ENCODE measurements at regions not wholly inside any gene's neighbourhood (a gene's known extent, or its start where the extent isn't known, plus 50 kb on each side); places are given as distances from the start of the nearest gene placed in this dataset.

GRCh38 chr19:31678421-31678820 lies 329.2 kb upstream of the TSHZ3 start:
- no peak overlapping the region for H2AK5ac ChIP-seq (ENCODE audit: low read length)

GRCh38 chr19:31681121-31681520 lies 331.9 kb upstream of the TSHZ3 start:
- H2AK5ac ChIP-seq (ENCODE audit: low read length), result no peak overlapping the region
- no peaks in the 10 kb centered on the region for H3K36me3 ChIP-seq (ENCODE audit: control insufficient read depth, insufficient read depth, low read length)
- no CpG with 5 or more reads among the region's 4 CpGs for WGBS (ENCODE audit: extremely low coverage, insufficient coverage, low lambda C conversion rate)
- no peaks in the 10 kb centered on the region for H3K27me3 ChIP-seq (ENCODE audit: insufficient read depth, low read length, poor library complexity)
- H3K56ac ChIP-seq (ENCODE audit: low read length), result no peak overlapping the region
- H3K4ac ChIP-seq (ENCODE audit: low read depth, low read length), result no peak overlapping the region
- H2BK5ac ChIP-seq (ENCODE audit: low read length), result no peak overlapping the region
- no peak overlapping the region for H3K4me2 ChIP-seq (ENCODE audit: low read length)
- H3K4me3 ChIP-seq (ENCODE audit: low read length), result no peak overlapping the region
- no peak for DNase-seq
- no peak overlapping the region for H4K8ac ChIP-seq (ENCODE audit: low read depth, low read length)
- no peaks in the 10 kb centered on the region for H3K79me1 ChIP-seq (ENCODE audit: low read length)
- H2BK120ac ChIP-seq (ENCODE audit: low read depth, low read length), result no peak overlapping the region
- H3K27ac ChIP-seq (ENCODE audit: low read depth, low read length), result no peak overlapping the region
- H3K79me2 ChIP-seq (ENCODE audit: control insufficient read depth, insufficient read depth, low read length), result no peaks in the 10 kb centered on the region
- H3K23ac ChIP-seq (ENCODE audit: low read length), result no peak overlapping the region
- H2BK15ac ChIP-seq (replicated peaks; ENCODE audit: low read depth), result no peak overlapping the region
- H4K5ac ChIP-seq (ENCODE audit: low read length), result no peak overlapping the region
- H3K9ac ChIP-seq (ENCODE audit: low read length), result no peak overlapping the region
- H3K18ac ChIP-seq (ENCODE audit: low read length), result no peak overlapping the region
- no peaks in the 10 kb centered on the region for H3K4me1 ChIP-seq (ENCODE audit: control insufficient read depth, low read depth, low read length)

More at GRCh38 chr19:31678421-31678820, 329.2 kb upstream of the TSHZ3 start:
- H2BK5ac ChIP-seq (ENCODE audit: low read length), result no peak overlapping the region
- H3K23ac ChIP-seq (ENCODE audit: low read length), result no peak overlapping the region
- H3K9ac ChIP-seq (ENCODE audit: low read length), result no peak overlapping the region
- H3K4me3 ChIP-seq (ENCODE audit: low read length), result no peak overlapping the region
- no peak overlapping the region for H3K18ac ChIP-seq (ENCODE audit: low read length)
- no peak overlapping the region for H3K27ac ChIP-seq (ENCODE audit: low read depth, low read length)
- no CpG with 5 or more reads among the region's 3 CpGs for WGBS (ENCODE audit: extremely low coverage, insufficient coverage, low lambda C conversion rate)
- H3K27me3 ChIP-seq (ENCODE audit: insufficient read depth, low read length, poor library complexity), result no peaks in the 10 kb centered on the region
- H3K4ac ChIP-seq (ENCODE audit: low read depth, low read length), result no peak overlapping the region
- H3K79me1 ChIP-seq (ENCODE audit: low read length), result no peaks in the 10 kb centered on the region
- H2BK120ac ChIP-seq (ENCODE audit: low read depth, low read length), result no peak overlapping the region
- H3K4me1 ChIP-seq (ENCODE audit: control insufficient read depth, low read depth, low read length), result no peaks in the 10 kb centered on the region
- no peaks in the 10 kb centered on the region for H3K79me2 ChIP-seq (ENCODE audit: control insufficient read depth, insufficient read depth, low read length)
- H3K4me2 ChIP-seq (ENCODE audit: low read length), result no peak overlapping the region
- H2BK15ac ChIP-seq (replicated peaks; ENCODE audit: low read depth), result no peak overlapping the region
- no peaks in the 10 kb centered on the region for H3K36me3 ChIP-seq (ENCODE audit: control insufficient read depth, insufficient read depth, low read length)
- no peak for DNase-seq
- H4K5ac ChIP-seq (ENCODE audit: low read length), result no peak overlapping the region
- no peak overlapping the region for H3K56ac ChIP-seq (ENCODE audit: low read length)
- H4K8ac ChIP-seq (ENCODE audit: low read depth, low read length), result no peak overlapping the region

GRCh38 chr19:31693131-31693932 lies 344.1 kb upstream of the TSHZ3 start:
- no peak overlapping the region for H4K5ac ChIP-seq (ENCODE audit: low read length)
- H3K27ac ChIP-seq (ENCODE audit: low read depth, low read length), result no peak overlapping the region
- no peaks in the 10 kb centered on the region for H3K36me3 ChIP-seq (ENCODE audit: control insufficient read depth, insufficient read depth, low read length)
- no peak overlapping the region for H2BK5ac ChIP-seq (ENCODE audit: low read length)
- H3K4me3 ChIP-seq (ENCODE audit: low read length), result no peak overlapping the region
- H3K4me2 ChIP-seq (ENCODE audit: low read length), result no peak overlapping the region
- no peaks in the 10 kb centered on the region for H3K27me3 ChIP-seq (ENCODE audit: insufficient read depth, low read length, poor library complexity)
- no peak overlapping the region for H3K56ac ChIP-seq (ENCODE audit: low read length)
- no peak overlapping the region for H3K23ac ChIP-seq (ENCODE audit: low read length)
- H3K4me1 ChIP-seq (ENCODE audit: control insufficient read depth, low read depth, low read length), result no peaks in the 10 kb centered on the region
- no peaks in the 10 kb centered on the region for H3K79me2 ChIP-seq (ENCODE audit: control insufficient read depth, insufficient read depth, low read length)
- no peak overlapping the region for H2BK15ac ChIP-seq (replicated peaks; ENCODE audit: low read depth)
- no peak for DNase-seq
- H4K8ac ChIP-seq (ENCODE audit: low read depth, low read length), result no peak overlapping the region
- H3K4ac ChIP-seq (ENCODE audit: low read depth, low read length), result no peak overlapping the region
- no CpG with 5 or more reads among the region's 14 CpGs for WGBS (ENCODE audit: extremely low coverage, insufficient coverage, low lambda C conversion rate)
- no peak overlapping the region for H2BK120ac ChIP-seq (ENCODE audit: low read depth, low read length)
- H2AK5ac ChIP-seq (ENCODE audit: low read length), result no peak overlapping the region
- no peak overlapping the region for H3K18ac ChIP-seq (ENCODE audit: low read length)
- H3K9ac ChIP-seq (ENCODE audit: low read length), result no peak overlapping the region
- no peaks in the 10 kb centered on the region for H3K79me1 ChIP-seq (ENCODE audit: low read length)

GRCh38 chr19:31693933-31694269 lies 344.7 kb upstream of the TSHZ3 start:
- no peaks in the 10 kb centered on the region for H3K79me2 ChIP-seq (ENCODE audit: control insufficient read depth, insufficient read depth, low read length)
- H4K5ac ChIP-seq (ENCODE audit: low read length), result no peak overlapping the region
- no peak overlapping the region for H3K4ac ChIP-seq (ENCODE audit: low read depth, low read length)
- H3K36me3 ChIP-seq (ENCODE audit: control insufficient read depth, insufficient read depth, low read length), result no peaks in the 10 kb centered on the region
- no peaks in the 10 kb centered on the region for H3K4me1 ChIP-seq (ENCODE audit: control insufficient read depth, low read depth, low read length)
- H3K4me3 ChIP-seq (ENCODE audit: low read length), result no peak overlapping the region
- no peak overlapping the region for H2BK120ac ChIP-seq (ENCODE audit: low read depth, low read length)
- no peak overlapping the region for H3K18ac ChIP-seq (ENCODE audit: low read length)
- no peak for DNase-seq
- no peak overlapping the region for H2BK15ac ChIP-seq (replicated peaks; ENCODE audit: low read depth)
- H2BK5ac ChIP-seq (ENCODE audit: low read length), result no peak overlapping the region
- no peak overlapping the region for H3K56ac ChIP-seq (ENCODE audit: low read length)
- H3K79me1 ChIP-seq (ENCODE audit: low read length), result no peaks in the 10 kb centered on the region
- H3K27me3 ChIP-seq (ENCODE audit: insufficient read depth, low read length, poor library complexity), result no peaks in the 10 kb centered on the region
- no peak overlapping the region for H3K23ac ChIP-seq (ENCODE audit: low read length)
- H3K27ac ChIP-seq (ENCODE audit: low read depth, low read length), result no peak overlapping the region
- H3K4me2 ChIP-seq (ENCODE audit: low read length), result no peak overlapping the region
- no CpG with 5 or more reads among the region's 6 CpGs for WGBS (ENCODE audit: extremely low coverage, insufficient coverage, low lambda C conversion rate)
- H4K8ac ChIP-seq (ENCODE audit: low read depth, low read length), result no peak overlapping the region
- H3K9ac ChIP-seq (ENCODE audit: low read length), result no peak overlapping the region
- no peak overlapping the region for H2AK5ac ChIP-seq (ENCODE audit: low read length)

- Histone ChIP-seq H3K4me3 (ENCODE audit: low read length) (no peak overlapping the region), H3K9ac (ENCODE audit: low read length) (no peak overlapping the region), H3K4me1 (ENCODE audit: control insufficient read depth, low read depth, low read length) (no peaks in the 10 kb centered on the region), H3K36me3 (ENCODE audit: control insufficient read depth, insufficient read depth, low read length) (no peaks in the 10 kb centered on the region), H4K8ac (ENCODE audit: low read depth, low read length) (no peak overlapping the region), H3K27me3 (ENCODE audit: insufficient read depth, low read length, poor library complexity) (no peaks in the 10 kb centered on the region), H3K79me2 (ENCODE audit: control insufficient read depth, insufficient read depth, low read length) (no peaks in the 10 kb centered on the region), H2BK5ac (ENCODE audit: low read length) (no peak overlapping the region), H3K4me2 (ENCODE audit: low read length) (no peak overlapping the region), H3K18ac (ENCODE audit: low read length) (no peak overlapping the region), H3K79me1 (ENCODE audit: low read length) (no peaks in the 10 kb centered on the region), H3K27ac (ENCODE audit: low read depth, low read length) (no peak overlapping the region), H3K4ac (ENCODE audit: low read depth, low read length) (no peak overlapping the region), H2BK15ac (replicated peaks; ENCODE audit: low read depth) (no peak overlapping the region), H2AK5ac (ENCODE audit: low read length) (no peak overlapping the region), H2BK120ac (ENCODE audit: low read depth, low read length) (no peak overlapping the region), H4K5ac (ENCODE audit: low read length) (no peak overlapping the region), H3K23ac (ENCODE audit: low read length) (no peak overlapping the region), H3K56ac (ENCODE audit: low read length) (no peak overlapping the region)
- WGBS (ENCODE audit: extremely low coverage, insufficient coverage, low lambda C conversion rate), result no CpG with 5 or more reads among the region's 3 CpGs
- no peak for DNase-seq
Measured at GRCh38 chr19:31694761-31695160, 345.5 kb upstream of the TSHZ3 start.

- no peaks in the 10 kb centered on the region for H3K79me2 ChIP-seq (ENCODE audit: control insufficient read depth, insufficient read depth, low read length)
- H2AK5ac ChIP-seq (ENCODE audit: low read length), result no peak overlapping the region
- H4K5ac ChIP-seq (ENCODE audit: low read length), result no peak overlapping the region
- H3K23ac ChIP-seq (ENCODE audit: low read length), result no peak overlapping the region
- no peak overlapping the region for H3K9ac ChIP-seq (ENCODE audit: low read length)
- no peak overlapping the region for H3K4ac ChIP-seq (ENCODE audit: low read depth, low read length)
- H3K4me3 ChIP-seq (ENCODE audit: low read length), result no peak overlapping the region
- H2BK5ac ChIP-seq (ENCODE audit: low read length), result no peak overlapping the region
- no peaks in the 10 kb centered on the region for H3K4me1 ChIP-seq (ENCODE audit: control insufficient read depth, low read depth, low read length)
- no peak overlapping the region for H3K27ac ChIP-seq (ENCODE audit: low read depth, low read length)
- H3K27me3 ChIP-seq (ENCODE audit: insufficient read depth, low read length, poor library complexity), result no peaks in the 10 kb centered on the region
- no peak overlapping the region for H2BK120ac ChIP-seq (ENCODE audit: low read depth, low read length)
- H3K79me1 ChIP-seq (ENCODE audit: low read length), result no peaks in the 10 kb centered on the region
- no peaks in the 10 kb centered on the region for H3K36me3 ChIP-seq (ENCODE audit: control insufficient read depth, insufficient read depth, low read length)
- no peak overlapping the region for H3K18ac ChIP-seq (ENCODE audit: low read length)
- H2BK15ac ChIP-seq (replicated peaks; ENCODE audit: low read depth), result no peak overlapping the region
- H4K8ac ChIP-seq (ENCODE audit: low read depth, low read length), result no peak overlapping the region
- WGBS (ENCODE audit: extremely low coverage, insufficient coverage, low lambda C conversion rate), result no CpG with 5 or more reads among the region's 3 CpGs
- no peak for DNase-seq
- H3K4me2 ChIP-seq (ENCODE audit: low read length), result no peak overlapping the region
- no peak overlapping the region for H3K56ac ChIP-seq (ENCODE audit: low read length)
Measured at GRCh38 chr19:31699421-31699820, 350.2 kb upstream of the TSHZ3 start.

Data from mesendoderm (in vitro differentiated cells).